ENCODE measurements at regions not wholly inside any gene's neighbourhood (a gene's known extent, or its start where the extent isn't known, plus 50 kb on each side); places are given as distances from the start of the nearest gene placed in this dataset.

DNA sequence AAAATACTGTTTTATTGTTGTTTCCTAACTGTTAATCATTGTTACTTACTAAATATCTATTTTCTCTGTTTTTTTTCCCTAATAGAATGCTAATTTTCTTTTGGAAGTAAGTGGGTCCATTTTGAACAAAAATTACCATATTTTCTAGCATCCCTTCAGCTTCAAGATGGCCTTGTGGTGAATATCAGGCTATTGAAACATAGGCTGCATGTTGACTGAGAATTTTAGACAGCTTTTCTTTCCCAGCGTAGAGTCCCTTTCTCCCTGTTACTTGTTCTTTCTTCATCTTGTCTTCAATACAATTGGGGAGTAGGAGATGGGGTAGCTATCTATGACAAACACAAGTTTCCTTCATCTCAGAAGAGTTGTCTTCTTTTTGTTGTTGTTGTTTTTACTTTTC lies 397.0 kb downstream of the DOK5 start:
- TF ChIP-seq POLR2AphosphoS5 (IDR thresholded peaks at IDR 0.05) (no peak), CTCF (IDR thresholded peaks at IDR 0.05 in 8 of 11, conservative IDR thresholded peaks at IDR 0.05 in 3 of 11) (no peak), POLR2A (IDR thresholded peaks at IDR 0.05) (no peak)

All from spleen (tissue), 7 donors.